ENCODE measurements at regions not wholly inside any gene's neighbourhood (a gene's known extent, or its start where the extent isn't known, plus 50 kb on each side); places are given as distances from the start of the nearest gene placed in this dataset.

DNA sequence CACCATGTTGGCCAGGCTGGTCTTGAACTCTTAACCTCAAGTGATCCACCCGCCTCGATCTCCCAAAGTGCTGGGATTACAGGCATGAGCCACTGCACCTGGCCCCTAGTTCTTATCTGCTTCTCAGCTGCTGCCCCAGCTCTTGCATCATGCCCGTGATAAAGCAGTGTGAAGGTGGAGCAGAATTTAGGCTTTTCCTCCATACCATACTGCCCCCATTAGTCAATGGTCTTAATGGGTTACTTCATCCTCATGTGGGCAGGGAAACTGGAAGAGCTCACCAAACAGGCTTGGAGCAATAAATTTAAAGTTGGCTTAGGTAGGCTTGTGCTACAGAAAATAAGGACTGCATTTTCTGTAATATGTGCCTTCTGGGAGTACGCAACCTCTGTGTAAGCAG, 636.9 kb upstream of the BOD1L1 start:
- DNase-seq: no peak

DNA sequence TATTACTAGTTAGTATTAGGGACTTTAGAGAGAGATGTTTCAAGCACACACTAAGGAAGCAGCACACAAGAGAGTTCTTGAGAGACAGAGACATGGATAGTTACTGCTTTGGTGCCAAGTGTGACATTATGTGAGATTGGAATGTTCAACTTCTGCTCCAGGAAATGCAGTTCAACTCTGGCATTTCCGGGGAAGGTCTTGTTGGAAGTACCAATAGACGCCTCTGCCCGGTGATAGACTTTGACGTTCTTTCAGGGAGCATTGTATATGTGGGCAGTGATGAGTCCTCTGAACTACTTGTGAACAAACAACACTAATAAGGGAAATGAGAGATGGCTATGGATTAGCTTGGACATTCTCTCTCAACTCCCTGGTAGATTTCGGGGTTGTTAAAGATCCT, 638.1 kb upstream of the BOD1L1 start:
- no peak for DNase-seq

DNA sequence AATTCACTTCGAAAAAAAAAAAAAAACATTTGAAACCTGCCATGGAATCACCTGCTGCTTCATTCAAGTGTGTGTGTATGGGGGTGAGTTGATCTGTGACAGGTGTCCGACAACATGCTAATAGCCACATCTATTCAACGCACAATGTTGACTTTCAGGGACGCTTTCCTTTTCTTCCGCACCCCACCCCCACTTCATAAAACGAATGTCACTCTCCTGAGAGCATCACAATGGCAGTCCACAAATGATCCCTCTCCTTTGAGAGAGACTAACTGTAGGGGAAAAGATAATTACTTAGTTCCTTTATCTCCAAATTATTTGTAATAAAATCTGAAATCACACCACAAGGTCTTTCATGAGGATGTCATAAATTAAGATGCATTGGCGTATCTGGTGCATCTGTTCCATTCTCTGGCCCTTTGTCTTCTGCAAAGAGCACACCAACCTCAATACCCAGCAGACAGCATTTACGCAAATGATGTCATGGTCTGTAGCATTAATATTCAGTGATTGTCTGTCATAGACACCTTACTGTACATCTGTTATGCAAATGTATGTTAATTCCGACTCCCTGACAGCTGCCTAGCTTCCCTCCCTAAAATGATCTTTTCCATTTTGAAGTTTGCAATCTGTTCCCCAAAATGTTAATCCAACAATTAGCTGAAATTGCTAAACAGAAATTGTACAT, 640.0 kb upstream of the BOD1L1 start:
- no peak for DNase-seq

DNA sequence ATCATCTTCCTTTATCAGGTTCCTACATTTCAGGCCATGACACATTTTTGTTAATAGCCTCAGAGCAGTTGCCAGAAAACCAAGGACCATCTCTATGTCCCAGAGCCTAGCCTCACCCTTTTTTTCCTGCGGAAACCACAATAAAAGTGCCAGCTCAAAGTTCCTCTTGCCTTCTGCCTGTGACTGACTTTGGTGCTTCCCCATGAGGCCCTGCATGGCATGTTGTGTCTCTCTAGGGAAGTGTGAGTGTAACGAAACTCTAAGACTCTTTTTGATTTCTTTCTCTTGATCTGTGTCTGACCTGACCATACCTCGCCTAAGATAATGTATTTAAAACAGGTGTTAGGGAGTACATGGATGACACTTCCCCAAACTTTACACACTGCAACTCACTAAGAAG, 642.3 kb upstream of the BOD1L1 start:
- DNase-seq: no peak

DNA sequence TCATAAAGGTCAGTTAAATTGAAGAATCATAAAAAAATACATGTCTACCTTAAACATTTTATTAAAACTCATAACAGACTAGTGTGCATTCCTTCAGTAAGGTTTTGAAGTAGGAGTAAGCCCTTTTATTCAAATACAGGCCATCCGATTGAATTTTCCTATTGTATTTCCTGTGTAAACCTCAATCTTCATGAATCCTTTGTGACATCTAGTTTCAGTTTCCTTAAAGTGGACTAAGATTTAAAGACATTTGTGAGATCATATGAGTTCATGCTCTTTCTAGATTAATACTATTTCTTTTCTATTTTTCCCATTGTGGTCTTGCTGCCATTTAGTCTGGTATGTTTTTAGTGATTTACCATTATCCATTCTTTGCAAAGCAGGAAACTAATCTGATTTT, 644.7 kb upstream of the BOD1L1 start:
- DNase-seq: no peak

DNA sequence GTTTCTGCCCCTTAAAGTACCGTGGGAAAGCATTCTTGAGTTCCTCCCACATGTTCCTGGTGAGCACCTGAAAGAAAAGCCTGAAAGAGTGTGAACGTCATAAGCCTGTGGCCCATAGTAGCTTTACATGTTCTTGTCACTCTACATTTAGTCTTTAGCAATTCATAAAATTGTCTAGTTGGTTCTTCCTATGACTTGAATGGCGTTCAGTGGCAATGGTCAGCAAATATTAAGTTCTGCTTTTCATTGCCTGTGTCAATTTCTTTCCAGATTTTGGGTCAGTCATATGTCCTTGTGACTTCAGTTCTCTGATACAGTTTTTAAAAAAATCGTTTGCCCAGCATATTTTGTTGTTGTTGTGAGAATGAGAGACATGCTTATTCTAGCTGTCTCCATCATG, 650.0 kb upstream of the BOD1L1 start:
- DNase-seq: no peak

DNA sequence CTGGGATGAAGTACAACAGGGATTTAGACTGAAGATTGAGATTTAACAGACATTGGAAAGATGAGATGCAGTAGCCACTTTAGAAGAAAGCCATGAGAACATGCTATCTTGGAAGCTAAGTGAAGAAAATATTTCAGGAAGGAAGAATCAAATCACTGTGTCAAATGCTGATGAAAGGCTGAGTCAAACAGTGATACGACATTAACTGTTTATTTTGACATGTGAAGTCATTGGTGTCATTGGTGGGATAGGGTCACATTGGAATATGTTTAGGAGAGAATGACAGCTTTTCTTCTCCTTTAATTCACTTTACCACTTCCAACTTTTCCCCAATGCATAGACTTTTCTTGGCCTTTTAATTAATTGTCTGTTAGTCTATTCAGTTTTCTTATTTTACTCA, 653.0 kb upstream of the BOD1L1 start:
- DNase-seq: no peak

DNA sequence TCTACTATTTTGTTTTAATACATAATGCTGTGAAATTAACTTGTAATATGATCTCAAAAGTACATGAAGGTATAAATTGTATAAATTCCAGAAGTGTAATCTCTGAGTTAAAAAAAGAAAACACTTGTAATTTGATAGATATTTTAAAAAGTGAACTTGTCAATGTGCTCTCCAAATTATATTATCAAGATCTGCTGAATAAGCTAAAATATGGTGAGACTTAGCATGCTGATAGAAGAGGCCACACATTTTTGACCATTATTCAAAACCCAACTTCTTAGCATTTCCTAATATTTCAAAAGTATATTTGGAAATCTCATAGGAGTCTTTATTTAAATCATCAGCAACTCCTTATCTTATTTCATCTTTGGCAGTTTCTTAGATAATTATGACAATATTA, 657.1 kb upstream of the BOD1L1 start:
- no peak for DNase-seq

DNA sequence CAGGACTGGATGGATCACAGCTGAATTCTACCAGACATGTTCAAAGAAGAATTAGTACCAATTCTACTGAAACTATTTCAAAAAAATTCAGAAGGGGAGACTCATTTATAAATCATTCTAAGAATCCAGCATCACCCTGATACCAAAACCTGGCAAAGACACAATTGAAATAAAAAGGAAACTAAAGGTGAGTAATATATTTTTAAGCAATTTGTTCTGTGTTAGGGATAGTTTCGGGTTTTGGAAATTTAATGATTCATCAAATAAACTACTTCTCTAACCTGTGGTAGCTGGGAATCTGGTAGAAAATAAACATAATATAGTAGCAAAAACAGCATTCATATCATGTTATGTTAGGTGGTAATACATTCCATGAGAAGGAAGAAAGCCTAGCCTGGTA, 662.2 kb upstream of the BOD1L1 start:
- no peak for DNase-seq

DNA sequence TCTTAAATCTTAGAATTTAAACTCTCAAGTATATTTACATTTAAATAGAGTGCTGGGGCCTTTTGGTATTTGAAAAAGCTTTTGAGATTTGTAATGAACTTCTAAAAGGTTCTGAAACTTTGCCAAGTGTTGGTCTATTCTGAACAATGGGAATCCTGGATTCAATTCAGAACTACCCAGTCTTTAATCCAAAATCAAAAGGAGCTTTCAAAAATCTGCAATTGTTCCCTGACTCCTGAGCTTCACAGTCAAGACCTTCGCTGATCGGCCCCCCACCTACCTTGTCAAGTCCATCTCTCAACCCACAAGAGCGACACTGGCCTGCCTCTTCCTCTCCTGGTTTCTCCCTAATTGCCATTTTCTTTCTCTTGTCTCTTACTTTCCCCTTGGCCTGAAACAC, 666.1 kb upstream of the BOD1L1 start:
- no peak for DNase-seq

DNA sequence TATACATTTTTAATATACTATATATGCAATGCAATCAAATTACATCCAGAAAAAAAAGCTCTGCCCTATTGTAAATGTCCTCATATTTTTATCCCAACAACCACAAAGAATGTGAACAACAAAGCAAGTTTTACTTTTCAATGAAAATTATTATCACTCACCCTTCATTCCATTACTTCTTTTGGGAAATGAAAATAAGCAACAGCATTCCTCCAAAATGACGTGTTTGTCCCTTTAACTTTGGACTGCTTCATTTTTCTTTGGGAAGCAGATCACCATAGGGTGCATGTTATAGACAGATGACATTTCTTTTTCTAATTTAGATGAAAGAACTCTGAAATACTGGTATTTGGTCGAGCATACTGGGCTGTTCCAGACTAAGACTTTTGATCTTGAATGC, 667.1 kb upstream of the BOD1L1 start:
- no peak for DNase-seq

DNA sequence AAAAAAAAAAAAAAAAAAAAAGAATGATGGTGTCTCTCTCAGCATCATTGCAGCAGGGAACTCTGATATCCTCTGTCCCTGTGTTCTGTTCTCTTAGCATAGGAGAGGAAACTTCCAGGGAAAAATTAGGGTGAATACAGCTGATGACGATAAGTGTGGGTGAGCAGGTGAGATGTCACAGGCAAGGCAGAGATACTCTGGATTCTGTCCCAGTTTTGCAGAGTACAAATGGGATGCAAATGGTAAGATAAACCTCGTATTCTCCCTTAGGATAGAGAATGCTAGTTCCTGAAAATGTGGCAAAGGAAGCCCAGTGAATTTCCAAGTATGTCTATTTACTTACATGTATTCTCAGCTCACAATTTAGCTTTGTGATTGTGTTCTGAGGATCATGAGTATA, 671.6 kb upstream of the BOD1L1 start:
- DNase-seq: no peak

DNA sequence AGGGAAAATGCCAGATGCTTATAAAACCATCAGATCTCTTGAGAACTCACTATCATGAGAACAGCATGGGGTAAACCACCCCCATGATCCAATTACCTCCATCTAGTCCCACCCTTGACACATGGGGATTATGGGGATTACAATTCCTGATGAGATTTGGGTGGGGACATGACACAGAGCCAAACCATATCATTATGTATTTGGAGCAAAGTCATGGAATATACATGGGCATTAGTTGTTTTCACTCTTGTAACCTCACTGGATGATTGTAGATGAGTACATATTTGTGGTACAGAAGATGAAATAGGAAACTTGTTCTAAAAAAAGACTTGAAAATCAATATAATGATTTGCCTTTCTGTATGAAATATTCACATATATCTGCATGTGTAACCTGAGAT, 674.5 kb upstream of the BOD1L1 start:
- no peak for DNase-seq

DNA sequence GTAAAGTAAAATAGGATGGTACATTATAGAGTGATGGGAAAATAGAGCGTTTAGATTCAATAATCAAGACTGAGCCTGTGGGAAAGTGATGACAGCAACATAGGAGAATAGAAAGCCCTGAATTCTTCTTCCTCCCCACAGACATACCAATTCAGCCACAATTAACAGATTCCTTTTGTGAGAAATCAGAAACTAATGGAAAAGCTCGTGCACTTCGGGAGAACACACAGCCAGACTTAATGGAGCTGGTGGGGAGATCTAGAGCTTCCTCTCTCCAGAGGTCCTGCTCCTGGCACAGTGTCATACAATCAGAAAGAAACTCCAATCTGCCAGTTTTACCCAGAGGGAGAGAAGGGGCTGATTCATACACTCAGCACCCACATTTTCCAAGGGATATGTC, 676.3 kb upstream of the BOD1L1 start:
- no peak for DNase-seq

DNA sequence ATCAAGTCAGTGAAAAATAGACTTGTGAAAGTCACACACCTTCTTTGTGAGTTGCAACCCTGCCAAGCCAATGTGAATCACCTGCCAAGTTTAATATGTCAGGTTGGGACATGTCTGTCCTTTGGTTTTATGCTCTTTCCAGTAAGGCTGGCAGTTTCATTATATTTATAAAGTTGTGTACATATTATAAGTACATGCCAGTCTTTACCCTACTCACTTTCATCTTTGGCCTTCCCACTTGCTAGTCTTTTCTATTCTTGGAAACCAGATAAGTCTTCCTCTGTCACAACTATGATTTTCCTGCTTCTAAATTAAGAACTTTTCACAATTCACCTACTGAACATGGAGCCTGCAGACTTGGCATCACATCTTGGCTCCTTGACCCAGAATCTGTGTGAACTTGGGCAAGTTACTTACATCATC, 680.7 kb upstream of the BOD1L1 start:
- DNase-seq: no peak

DNA sequence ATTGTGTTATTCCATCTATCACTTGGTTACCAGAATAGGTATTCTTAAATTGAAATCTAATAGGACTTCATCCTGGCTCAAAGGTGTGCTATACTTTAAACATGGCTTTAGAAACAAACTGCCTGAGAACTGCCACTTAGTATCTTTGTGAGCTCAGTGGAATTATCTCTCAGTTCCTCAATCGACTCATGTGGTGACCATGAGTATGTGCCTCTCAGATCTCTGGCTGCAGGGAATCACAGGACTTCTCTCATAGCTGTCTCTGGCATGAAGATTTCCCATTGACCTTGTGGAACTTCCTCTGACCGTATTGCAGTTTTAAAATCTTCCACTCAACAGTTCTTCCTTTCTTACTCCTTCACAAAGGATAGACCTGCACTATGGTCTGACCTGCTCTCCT, 681.9 kb upstream of the BOD1L1 start:
- DNase-seq: no peak

DNA sequence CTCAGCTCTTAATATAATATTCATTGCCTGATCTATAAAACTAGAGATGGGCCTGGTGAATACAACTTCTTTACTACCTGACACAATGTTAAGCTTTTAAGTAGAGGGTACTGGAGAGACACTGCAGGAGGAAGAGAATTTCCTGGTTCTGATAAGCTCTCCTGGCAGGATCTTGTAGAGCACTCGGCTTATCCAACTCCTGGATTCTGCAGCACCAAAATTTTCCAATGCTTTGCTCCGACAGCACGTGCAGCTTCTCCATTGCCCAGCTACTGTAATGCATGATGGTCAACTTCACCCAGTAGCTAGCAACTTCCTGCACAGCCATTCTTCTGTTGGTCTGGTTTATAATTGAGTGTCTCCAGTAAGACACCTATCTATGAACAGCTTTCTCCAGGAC, 686.2 kb upstream of the BOD1L1 start:
- DNase-seq: no peak

DNA sequence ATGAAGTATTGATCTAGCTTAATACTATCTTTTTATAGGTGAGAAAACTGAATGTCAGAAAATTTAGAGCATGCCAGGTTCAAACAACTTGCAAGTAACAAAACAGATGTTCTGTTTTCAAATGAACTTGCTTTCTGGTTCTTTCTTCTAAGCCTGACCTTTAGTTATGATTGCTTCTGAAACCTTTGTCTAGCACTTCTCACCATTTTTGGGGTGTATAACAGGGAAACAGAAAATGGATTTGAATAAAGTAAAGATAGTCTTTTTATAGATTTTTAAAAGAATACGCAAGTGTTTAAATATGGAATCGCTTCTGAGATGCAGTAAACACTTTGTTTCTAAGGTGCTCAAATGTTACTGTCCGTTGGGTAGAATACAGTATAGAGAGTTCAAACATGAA, 687.2 kb upstream of the CPEB2 start:
- no peak for DNase-seq

DNA sequence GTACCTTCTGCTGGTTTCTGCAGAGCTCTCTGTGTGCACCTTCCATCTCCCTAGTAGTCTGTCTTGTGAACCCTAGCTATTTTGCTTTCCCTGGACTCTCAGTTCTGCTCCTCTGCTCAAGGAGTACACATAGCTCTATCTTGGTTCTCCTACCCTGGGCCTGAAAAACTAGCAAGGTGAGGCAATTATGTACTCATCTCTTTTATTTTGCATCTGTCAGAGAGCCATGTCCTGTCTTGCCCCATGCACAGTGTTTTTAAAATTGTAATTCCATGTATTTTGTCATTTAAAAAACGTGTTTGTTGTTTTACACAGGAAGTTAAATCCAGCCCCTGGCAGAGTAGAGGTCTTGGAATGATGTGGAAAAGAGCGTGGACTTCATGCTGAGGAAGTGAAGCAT, 684.9 kb upstream of the CPEB2 start:
- no peak for DNase-seq

DNA sequence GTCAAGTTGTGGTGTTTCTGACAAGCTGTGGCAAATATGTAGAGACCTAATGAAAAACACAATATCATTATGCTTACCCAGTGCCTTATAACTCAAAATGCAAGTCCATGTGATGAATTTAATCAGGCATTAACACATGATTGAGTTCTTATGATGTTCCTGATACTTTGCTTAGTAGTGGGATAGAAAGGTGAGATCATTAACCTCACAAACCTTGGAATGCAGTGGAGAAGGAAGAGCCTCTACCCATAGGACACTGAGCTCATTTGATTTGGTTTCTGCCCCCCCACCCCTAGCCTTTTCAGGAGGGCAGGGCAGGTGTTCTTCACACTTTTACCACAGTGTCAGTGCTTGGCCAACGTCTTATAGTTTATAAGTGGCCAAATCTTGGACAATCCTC, 683.6 kb upstream of the CPEB2 start:
- no peak for DNase-seq

DNA sequence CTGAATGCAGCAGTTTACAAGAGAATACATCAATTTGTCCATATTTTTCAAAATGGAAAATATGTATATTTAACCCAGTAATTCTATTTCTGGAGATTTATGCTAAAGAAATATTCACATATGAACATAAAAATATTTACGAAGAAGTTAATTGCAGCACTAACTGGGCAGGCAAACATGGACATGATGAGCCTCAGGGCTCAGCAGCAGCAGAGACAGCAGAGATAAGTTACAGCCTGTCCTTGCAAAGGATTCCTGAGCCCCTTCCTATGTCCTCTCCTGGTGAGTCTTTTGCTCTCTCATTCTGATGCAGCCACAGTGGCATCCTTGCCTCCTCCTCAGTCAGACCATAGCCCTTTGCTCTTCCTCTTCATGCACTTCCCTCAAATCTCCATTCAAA, 680.6 kb upstream of the CPEB2 start:
- no peak for DNase-seq

DNA sequence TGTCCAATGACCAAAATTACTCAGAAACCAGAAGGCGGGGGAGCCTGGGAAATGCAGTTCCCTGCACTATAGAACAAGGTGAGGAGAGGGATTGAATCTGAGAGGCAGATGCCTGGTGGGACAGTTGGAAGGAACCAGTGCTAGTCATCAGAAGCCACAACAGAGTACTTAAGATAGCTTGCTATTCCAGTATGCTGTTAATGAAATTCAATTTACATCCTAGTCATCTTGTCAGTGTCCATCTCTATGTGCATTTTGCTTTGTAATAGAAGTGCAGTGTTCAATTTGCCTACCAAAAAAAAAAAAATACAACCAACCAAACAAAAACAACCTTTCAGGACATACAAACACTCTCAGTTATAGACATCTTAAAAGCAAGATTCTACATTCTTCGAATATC, 679.1 kb upstream of the CPEB2 start:
- no peak for DNase-seq

DNA sequence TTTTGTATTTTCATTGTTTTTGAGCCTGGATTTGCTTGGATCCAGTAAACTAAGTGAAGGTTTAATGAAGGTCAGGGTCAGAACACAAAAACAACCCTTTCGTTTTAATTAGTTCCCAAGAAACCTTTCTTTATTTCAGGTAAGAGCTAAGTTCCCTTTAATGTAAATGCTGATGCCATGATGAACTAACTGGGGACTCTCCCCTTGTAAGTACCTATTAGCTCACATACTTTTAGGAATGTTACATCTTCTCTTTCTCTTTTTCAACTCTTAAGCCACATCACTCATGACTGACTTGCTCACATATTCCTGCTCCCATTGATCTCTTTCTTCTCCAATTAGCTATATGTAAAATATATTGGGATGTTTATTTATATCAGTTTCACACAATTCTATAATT, 673.1 kb upstream of the CPEB2 start:
- no peak for DNase-seq

DNA sequence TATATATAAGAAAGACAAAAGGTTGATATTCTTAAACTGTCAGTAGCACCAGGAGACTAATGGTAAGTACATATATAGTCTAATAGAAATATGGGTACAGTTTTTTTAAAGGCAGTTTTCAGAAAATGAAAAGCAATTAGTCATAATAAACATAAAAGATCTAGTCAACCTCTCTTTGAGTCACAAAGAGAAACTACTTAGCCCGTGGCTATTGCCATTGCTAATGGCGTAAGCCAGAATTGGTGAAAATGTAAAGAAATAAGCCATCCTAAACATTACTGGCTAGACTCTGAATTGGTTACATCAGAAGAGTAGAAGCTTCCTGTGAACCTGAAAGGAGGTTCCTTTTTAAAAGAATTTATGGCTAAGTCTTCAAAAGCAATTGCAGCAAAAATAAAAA, 668.7 kb upstream of the CPEB2 start:
- no peak for DNase-seq

DNA sequence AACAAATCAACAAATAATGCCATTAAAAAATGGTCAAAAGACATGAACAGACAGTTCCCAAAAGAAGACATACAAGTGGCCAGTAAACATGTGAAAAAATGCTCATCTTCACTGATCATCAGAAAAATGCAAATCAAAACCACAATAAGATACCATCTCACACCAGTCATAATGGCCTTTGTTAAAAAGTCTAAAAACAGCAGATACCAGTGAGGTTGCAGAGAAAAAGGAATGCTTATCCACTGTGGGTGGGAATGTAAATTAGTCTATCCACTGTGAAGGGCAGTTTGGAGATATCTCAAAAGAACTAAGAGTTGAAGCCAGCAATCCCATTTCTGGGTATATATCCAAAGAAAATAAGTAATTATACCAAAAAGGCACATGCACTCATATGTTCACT, 668.1 kb upstream of the CPEB2 start:
- DNase-seq: no peak

DNA sequence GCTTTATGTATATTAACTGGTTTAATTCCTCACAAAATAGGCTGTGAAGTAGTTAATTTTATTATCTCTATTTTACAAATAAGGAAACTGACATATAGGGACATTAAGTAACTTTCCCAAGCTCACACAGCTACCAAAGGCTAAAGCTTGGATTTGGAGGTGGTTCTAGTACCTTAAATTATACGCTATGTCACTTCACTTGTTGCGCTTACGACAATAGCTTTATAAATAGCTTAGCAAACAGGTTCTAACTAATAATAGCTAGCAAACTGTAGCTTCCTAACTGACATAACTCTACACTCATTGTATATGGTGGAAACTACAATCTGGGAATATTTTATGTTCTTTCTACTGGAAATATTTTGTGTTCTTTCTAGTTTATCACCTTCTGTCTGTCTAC, 666.4 kb upstream of the CPEB2 start:
- no peak for DNase-seq

Data from activated effector memory CD4-positive, alpha-beta T cell treated with Interleukin-2 at 50 U/mL for 16 hours (primary cell).